ENCODE measurements at regions not wholly inside any gene's neighbourhood (a gene's known extent, or its start where the extent isn't known, plus 50 kb on each side); places are given as distances from the start of the nearest gene placed in this dataset.

DNA sequence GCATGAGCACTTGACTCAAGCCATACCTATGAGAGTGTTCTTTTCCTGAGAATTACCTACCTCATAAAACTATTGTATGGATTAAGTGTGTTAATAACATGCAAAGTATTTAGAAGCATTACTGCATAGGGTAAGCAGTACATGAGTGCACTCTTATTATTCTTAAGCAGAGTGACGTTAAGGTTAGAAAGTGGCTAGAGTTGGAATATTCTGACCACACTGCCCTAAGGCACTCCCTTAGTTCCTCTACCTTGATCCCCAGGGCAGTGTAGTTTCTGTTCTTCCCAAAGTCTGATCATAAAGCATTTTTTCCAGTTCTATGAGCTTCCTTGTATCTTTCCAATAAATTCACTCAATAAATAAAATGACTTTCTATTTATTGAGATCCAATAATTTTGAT is 189.2 kb downstream of the PCSK1 start:
- DNase-seq = no peak

DNA sequence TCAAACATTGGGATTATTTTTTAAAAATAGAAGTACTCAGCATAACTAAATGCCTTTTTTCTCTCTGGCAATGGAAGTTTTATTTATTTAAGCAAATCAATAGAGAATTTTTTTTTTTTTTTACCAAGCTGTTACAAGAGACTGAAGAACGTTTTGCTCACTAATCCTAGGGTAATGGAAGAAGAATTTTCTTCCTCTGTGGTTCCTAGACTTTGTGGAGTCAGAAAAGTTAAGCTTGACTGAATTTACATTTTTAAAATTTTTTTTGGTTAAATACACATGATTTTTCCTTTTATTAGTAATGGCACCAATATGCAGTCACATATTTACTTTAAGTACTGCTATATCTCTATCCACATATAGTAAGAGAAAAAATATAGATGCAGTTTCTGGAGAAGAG is 189.8 kb downstream of the PCSK1 start:
- DNase-seq = no peak

DNA sequence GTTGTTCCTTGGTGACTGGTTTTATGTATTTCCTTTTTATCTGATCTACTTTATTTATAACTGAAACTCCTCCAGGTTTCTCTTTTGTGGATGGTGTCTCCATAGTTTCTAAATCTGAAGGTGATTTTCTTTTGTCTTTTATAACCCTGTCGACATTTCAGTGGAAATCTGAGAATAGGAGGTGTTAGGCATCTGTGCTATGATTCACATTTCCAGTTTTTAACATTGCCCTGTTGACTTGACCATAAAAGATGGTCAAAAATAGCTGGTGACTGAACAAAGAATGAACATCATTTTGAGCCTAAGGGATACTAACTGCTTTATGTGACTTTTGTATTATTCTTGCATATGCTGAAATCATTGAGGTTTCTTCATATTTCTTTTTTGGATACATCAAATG is 190.5 kb downstream of the PCSK1 start:
- DNase-seq = no peak

DNA sequence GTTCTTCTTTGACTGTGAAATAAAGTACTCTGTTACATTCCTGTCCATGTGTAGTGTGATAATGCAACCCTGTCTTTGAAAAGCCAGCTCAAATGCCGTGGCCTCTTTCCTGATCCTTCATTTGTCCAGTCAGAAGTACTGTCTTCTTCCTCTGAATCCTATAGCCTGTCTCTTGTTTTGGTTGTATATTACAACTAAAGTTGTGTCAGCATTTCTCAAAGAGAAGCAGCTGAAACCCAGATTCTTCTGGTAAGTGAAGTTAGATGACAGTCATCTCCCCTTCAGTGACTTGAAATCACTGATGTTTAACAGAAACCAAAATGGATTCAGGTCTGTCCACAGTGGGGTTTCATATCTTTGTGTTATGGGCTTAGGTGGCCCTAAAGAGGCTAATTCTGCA is 196.2 kb downstream of the PCSK1 start:
- DNase-seq = no peak

DNA sequence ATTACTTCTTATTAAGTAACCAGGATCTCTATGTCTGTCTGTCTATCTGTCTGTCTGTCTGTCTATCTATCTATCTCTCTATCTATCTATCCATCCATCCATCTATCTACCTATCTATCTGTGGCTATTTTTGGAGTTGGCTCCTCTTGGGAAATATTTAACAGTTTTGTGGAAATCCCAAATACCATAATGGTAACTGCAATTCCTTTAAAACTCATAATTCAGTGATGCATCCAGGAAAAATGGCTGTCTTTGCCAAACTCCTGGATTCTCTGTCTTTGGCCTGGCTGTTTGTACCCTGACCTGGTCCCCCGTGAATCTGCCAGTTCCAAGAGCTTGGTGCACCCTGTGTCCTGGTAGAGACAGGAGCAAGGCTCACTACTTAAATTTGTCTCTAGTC is 197.0 kb downstream of the PCSK1 start:
- no peak for DNase-seq

DNA sequence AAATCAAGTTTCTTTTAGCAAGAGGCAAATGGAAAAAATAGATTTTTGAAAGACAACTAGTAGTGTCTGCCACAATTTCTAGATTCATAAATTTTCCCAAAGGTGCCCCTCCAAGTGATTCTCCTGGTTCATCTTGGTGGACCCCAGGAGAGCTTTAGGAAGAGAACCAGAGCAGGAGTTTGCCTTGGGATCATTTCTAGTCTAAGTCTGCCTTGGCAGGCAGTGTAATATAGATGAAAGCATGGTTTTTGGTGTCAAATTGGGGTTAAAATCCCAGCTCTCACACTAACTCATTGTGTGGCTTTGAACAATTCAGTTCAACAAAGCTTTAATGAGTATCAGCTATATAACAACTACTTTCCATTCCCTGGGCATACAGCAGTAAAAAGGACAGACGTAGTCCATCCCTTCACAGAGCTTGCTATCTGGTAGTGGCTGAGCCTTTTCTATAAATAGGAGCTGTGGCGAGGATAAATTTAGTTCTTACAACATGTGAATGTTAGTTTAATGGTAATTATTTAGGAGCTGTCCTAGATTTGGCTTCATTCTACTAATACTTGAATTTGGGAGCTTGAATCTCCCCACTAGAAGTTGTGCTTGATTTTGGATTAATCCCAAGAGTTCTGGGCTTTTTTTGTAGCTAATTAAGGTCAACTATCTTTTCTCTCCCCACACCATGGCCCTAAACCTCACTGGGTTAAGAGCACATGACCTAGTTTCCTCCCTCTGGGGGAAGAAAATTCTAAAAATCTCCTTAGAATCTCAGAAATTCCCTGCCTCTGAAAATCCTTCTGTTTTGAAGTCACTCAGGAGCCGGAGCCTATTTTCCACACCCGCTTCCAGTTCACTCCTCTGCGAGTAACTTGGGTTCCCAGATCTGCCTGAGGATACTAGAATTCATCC is 197.8 kb downstream of the PCSK1 start:
- no peak for DNase-seq

DNA sequence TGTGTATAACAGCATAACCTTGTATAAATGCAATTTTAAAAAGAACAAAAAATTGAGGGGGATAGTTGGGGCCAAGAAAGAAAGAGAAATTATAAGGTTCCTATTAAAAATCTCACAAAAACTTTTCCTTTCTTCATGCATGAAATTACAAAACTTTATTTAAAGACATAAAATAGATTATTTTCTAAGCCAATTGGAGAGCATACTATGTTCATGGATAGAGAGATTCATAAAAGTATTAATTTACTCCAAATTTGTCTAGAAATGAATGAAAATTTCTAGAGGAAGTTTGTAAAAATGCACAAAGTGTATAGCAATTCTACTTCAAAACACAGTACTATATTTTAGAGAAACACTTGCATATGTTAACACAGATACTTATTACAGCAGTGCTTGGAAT is 200.4 kb downstream of the PCSK1 start:
- no peak for DNase-seq

DNA sequence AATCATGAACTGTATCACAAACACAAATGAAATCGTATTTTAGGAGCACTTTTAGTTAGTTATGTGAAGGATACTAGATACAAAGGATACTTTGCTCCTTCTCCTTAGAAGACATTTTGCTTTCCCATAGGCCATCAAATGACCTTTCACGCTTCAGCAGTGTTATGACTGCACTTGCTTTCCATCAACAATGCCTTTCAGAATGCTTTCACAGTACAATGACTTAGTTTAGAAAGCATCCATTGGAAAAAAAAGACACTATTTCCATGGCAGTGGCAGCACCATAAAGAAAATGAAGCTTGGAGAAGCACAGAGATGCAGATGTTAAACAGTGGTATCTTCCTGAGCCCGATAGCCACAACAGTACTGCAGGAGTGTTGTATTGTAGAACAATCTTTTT is 203.9 kb downstream of the PCSK1 start:
- no peak for DNase-seq

DNA sequence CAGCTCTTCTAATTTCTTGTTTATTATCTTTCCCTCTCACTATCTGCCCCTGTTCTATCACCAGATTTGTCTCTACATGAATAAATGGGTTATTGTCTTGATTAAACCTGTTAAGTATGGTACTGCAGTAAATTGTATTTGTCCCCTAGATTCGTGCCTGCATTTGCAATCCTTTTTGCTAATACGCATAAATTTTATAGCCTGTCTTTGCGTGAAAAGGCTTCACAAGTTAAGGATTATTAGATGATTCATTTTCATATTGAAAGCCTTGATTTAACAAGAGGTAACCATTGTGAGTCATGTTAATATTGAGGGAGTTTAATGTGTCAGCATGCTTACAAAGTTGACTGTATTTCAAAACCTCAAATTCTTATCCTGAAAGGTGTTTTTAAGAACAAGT is 204.6 kb downstream of the PCSK1 start:
- DNase-seq = no peak

DNA sequence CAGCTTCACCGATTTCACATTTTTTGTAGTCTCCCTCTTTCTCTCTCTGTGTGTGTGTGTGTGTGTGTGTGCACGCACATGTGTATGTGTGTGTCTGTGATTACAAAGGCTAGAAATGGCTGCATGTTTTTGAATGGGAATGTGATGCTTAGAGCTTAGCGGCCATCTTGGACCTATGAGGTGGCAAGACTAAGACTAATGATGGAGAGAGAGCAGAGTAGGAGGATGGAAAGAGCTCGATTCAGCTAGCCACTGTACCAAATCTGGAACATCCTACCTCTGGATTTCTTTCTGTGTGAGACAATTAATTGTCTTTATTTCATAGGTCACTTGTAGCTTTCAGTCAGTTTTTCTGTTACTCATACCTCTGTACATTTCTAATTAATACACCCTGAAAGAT is 205.1 kb downstream of the PCSK1 start:
- DNase-seq = no peak

DNA sequence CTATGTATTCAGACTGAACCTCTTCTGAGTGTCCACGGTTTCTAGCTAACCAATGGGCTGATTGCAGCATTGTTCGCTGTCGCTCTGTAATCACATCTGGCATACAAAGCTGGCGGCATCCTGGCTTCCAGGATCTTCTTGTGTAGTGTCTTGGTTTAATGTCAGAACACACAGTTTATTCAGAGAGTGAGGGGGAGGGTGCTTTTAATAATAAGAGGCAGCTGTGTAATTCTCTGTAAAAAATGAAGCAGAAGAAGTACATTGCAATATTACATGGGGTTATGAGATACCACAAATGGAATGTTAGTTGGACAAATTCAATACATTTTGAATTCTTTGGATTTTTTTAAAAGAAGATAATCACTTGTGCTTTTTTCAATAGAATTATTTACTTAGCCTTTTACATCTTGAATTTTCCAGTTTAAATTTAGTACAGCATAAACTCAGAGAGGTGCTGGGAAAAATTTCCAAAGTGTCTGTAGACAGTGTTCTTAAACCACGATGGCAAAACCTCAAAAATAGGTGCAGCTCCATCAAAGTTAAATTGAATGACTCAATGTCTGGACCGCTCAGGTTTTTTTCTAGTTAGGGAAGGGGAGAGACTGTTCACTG is 206.0 kb downstream of the PCSK1 start:
- no peak for DNase-seq

DNA sequence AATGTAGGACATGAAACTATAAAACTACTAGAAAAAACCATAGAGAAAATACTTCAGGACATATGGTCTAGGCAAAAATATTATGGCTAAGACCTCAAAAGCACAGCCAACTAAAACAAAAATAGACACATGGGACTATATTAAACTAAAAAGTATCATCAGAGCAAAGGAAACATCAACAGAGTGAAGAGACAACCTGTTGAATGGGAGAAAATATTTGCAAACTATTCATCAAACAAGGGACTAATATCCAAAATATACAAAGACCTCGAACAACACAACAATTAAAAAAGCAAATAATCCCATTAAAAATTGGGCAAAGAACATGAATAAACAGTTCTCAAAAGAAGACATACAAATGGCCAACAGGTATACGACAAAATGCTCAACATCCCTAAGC is 210.9 kb downstream of the PCSK1 start:
- no peak for DNase-seq

DNA sequence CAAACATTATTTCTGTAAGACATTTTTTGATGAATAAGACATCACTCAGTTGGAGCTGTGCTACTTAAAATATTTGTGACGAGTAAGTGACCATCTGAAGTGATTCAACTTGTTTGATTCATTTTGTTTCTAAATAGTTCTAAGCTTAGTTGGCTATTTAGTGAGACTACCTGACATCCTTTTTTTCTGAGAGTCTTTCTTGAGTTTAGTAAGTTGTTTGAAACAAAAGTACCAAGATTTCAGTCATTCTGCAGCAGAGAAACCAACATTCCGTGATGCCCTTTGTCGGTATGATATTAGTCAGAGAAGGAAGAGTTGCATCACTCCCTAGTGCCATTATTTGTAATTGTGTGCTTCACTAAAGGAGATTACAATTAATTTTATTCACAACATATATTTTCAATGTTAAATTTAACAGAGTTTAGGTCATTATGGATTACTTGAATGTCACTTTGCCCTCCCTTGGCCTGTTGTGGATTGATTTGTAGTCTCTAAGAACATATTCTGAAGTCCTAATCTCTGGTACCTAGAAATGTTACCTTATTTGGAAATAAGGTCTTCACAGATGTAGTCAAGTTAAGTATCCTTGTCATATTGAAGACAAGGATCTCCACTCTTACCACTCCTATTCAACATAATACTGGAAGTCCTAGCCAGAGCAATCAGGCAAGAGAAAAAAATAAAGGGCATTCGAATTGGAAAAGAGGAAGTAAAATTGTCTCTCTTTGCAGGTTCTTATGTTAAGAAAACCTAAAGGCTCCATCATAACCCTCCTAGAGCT is 212.2 kb downstream of the PCSK1 start:
- no peak for DNase-seq

DNA sequence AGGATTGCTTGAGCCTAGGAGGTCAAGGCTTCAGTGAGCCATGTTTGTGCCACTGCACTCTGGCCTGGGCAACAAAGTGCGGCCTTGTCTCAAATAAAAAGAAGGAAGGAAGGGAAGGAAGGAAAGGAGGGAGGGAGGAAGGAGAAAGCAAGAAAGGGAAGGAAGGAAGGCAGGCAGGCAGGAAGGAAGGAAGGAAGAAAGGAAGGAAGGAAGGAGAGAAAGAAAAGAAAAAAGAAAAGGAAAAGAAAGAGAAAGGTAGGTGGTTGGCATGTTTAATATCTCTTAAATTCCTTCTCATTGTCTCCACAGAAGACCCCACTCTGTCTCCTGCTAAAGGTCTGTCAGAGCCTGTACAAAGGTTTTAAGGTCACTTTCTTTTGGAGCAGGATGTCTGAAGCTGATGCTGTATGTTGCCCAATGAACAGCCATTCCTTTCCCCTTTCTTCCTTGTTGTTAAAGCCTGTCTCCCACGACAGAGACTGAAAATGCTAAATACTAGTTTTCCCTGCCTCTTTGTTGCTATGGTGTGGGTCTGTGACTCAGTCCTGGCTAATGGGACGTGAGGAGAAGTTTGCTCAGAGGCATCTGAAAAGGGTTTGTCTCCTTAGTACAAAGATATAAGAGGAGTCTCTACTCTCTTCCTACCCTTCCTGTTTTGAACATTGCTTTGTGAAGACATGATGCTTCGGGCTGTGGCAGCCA is 213.3 kb downstream of the PCSK1 start:
- DNase-seq = no peak

DNA sequence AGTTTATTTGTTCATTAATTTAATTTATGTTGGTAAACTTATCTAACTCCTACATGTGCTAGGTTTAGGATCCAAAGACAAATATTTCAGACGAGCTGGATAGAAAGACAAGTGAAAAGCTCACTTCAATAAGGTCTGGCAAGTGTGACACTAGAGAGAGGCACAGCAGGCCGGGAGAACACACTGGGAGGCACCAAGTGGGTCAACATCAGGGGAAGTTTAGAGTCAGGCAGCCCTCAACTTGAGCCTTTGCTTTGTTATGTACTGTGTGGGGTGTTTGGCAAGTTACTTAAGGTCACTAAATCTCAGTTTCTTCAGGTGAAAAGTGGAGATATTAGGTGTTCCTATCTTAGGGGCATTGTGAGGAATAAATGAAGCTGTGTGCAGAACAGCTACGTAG is 214.4 kb downstream of the PCSK1 start:
- DNase-seq = no peak

DNA sequence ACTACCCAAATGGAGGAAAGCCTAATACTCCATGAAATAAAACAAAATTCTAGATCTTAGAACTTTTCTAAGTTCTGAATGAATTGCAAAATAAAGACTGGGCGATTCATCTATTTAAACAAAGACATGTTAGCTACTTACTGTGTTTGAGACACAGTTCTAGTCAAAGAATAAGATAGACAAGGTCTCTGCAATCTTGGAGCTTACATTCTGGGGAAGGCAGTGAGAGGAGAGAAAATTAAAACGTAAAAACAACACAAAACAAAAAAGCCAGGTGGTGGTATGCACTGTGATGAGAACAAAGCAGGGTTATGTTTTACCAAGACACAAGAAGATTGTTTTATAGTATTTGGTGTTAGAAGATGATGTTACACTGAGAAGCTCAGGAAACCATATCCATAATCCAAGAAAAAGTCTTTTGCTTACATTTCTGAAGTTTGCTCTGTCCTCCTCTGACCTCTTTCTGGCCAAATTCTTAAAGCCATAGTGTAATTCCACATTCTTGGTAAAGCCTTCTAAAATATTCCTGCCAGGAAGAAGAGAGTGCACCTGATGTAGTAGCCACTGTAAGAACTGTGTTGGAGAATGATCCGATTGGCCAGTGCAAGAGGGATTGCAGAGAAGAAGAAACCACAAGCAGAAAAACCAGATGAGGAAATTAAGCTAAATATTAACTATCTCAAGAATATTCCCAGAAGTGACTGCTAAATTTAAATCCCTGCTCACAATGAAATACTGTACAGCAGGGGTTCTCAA is 218.4 kb downstream of the PCSK1 start:
- DNase-seq = no peak

DNA sequence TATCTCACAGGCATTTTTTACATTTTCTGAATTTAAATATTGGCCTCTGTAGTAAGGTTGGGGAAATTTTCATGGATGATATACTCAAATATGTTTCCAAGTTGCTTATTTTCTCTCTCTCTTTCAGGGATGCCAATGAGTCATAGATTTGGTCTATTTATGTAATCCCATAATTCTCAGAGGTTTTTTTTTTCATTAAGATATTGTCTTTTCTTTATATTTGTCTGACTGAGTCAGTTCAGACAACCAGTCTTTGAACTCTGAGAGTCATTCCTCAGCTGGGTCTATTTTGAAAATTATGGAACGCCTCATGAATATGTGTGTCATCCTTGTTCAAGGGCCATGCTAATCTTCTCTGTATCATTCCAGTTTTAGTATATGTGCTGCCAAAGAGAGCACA is 223.2 kb downstream of the PCSK1 start:
- no peak for DNase-seq

DNA sequence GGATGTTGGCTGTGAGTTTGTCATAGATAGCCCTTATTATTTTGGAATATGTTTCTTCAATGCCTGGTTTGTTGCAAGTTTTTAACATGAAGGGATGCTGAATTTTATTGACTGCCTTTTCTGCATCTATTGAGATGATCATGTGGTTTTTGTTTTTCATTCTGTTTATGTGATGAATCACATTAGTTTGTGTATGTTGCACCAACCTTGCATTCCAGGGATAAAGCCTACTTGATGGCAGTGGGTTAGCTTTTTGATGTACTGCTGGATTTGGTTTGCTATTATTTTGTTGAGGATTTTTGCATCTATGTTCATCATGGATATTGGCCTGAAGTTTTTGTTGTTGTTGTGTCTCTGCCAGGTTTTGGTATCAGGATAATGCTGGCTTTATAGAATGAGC is 225.6 kb downstream of the PCSK1 start:
- no peak for DNase-seq

DNA sequence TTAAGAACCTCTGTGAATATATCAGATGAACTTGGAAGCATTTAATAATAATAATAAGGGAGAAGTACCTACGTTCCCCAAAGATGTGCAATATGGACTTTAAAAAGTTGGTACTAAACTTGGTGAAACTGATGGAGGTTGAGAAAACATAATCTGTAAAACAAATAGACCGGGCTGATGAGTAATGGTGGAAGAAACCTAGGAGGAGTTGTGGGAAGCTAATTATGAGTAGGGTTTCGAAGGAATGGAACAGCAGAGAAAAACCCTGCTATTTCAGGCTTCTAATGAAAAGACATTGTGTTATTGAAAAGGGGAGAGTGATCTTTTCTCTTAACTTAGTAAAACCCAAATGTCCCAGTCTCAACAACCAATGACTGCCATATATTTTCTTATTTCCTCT is 229.3 kb downstream of the PCSK1 start:
- DNase-seq = no peak

DNA sequence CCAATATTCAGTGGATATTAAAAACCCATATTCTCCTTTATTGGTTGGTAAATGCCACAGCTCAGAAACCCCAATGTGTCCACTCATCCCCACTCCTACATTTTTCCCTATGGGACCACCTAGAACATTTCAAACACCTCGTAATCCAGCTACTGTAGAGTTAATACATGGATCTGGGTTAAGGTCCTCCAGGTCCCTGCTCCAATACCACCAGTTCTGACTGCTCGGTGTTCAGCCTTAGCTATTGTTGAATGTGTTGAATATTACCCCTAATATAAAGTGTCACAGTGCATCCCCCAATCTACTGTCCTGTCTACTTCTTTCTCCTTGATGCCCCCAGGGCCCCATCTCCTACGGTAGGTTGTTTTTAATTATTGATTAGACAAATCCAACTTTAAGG is 231.5 kb downstream of the PCSK1 start:
- no peak for DNase-seq

DNA sequence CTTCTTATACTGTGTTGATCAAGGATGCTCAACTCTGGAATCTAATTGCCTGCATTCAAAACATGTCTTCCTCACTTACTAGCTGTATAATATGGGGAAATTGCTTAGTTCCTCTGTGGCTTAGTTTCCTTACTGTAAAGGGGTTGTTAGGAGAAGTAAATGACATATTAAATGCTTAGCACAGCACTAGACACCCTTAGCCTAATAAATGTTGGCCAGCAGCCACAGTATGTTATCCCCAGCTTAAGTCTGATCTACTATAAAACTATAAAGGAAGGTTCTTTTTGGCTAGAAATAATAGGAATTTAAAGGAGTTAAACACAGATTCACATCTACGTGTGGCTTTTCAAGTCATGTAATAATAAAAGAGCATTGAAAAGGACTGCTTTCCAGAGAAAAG is 232.4 kb downstream of the PCSK1 start:
- no peak for DNase-seq

DNA sequence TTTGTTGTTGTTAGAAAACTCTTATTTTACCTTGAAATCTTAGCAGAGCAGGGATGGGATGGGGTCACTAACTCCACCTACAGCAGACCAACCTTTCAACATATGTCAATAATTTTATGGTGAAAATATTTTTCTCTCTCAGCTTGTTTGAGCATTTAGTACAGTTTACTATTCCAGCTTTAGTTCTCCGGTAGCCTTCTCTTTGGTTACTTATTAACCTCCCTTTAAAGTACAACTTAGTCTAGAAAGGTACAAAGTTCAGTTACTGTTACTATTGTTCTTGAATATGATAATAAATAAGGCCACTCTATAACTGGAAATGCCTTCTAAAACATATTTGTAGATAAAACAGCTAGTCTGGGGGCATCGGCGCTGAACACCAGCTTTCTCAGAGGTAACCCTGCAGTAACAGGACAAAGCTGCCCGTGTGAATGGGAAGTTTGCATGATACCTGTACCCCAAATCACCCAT is 233.3 kb downstream of the PCSK1 start:
- no peak for DNase-seq
